Adrenal gland (tissue), 9 donors: ENCODE measurements at regions not wholly inside any gene's neighbourhood (a gene's known extent, or its start where the extent isn't known, plus 50 kb on each side); places are given as distances from the start of the nearest gene placed in this dataset.

ENCODE experiments used
- DNase-seq, 7 donors: peaks; one replicate each; pipeline ENCODE4 v3.0.0-alpha.2; 2019 to 2020
- H3K27ac ChIP-seq, 5 donors: fragments of 200-600 bp; sonication (generic) in 4 of 5; 1 replicate in 3 of 5; 2 replicates in 2 of 5; pipeline versions ENCODE4 v1.5.1 to v1.8.0; 2016 to 2020; ENCODE audit warnings: mild to moderate bottlenecking in 1 of 5
- H3K27me3 ChIP-seq: fragments of 200-600 bp; 2 replicates; pipeline ENCODE4 v1.8.0; 2021
- H3K36me3 ChIP-seq, 2 donors: fragments of 200-600 bp; replicated peaks in 1 of 2; 1 replicate in 1 of 2; 2 replicates in 1 of 2; pipeline versions ENCODE4 v1.5.1 to v1.8.0; 2018 to 2022
- H3K4me1 ChIP-seq, 2 donors: fragments of 200-600 bp; replicated peaks in 1 of 2; 1 replicate in 1 of 2; 2 replicates in 1 of 2; pipeline versions ENCODE4 v1.5.1 to v1.8.0; 2018 to 2021
- H3K4me3 ChIP-seq, 4 donors: fragments of 200-600 bp; sonication (generic) in 3 of 4; one replicate each; pipeline ENCODE4 v1.5.1; 2016 to 2018
- H3K9me3 ChIP-seq, 3 donors: fragments of 200-600 bp; sonication (generic) in 1 of 3; replicated peaks in 1 of 3; 1 replicate in 2 of 3; 2 replicates in 1 of 3; pipeline versions ENCODE4 v1.5.1 to v1.8.0; 2016 to 2021
- POLR2A ChIP-seq, 2 donors: fragments of 450-650 bp; IDR thresholded peaks; one replicate each; pipeline ENCODE4 v1.6.1; 2017; ENCODE audit warnings: antibody characterized with exemption in 2 of 2, mild to moderate bottlenecking in 2 of 2, moderate library complexity in 1 of 2
- WGBS, 4 donors: extraction: QIAGEN DNeasy Blood & Tissue Kit in 2 of 4; methylation state at CpG; one replicate each; pipeline versions ENCODE4 v1.1.5 to v1.1.7; 2013 to 2017; 5-methylcytosine and 5-hydroxymethylcytosine counted together
- intact Hi-C, 2 donors: fragments of 100-400 bp; cut with DNase I; formaldehyde crosslinking; loops; one replicate each; pipeline versions ENCODE4 v1.14.1 to v1.15.0; 2022 to 2023
- TF ChIP-seq, protein P1 (sequence below), 6 experiments: fragments of 450-650 bp in 4 of 6; fragments of 200-600 bp in 2 of 6; sonication (generic) in 1 of 6; IDR thresholded peaks; 1 replicate in 5 of 6; 2 replicates in 1 of 6; pipeline versions ENCODE4 v1.5.1 to v1.8.0; 2016 to 2021; ENCODE audit warnings: antibody characterized with exemption in 6 of 6, mild to moderate bottlenecking in 2 of 6, moderate library complexity in 1 of 6
- donor health status: healthy with polysubstance abuse.
- donor health status: Bipolar disorder and iron deficiency.
- donor health status: DM: yes; HTN: yes; CAD: no.
- donor health status: DM: no; HTN: no; CAD: no.
- donor health status: DM: no; HTN: no; CAD: no.

GRCh38 chr3:127077505-127078064, 94.7 kb downstream of the PLXNA1 start:
- no peak for DNase-seq
- no peak for TF ChIP-seq POLR2A (IDR thresholded peaks at IDR 0.05)
- TF ChIP-seq, protein P1, sequence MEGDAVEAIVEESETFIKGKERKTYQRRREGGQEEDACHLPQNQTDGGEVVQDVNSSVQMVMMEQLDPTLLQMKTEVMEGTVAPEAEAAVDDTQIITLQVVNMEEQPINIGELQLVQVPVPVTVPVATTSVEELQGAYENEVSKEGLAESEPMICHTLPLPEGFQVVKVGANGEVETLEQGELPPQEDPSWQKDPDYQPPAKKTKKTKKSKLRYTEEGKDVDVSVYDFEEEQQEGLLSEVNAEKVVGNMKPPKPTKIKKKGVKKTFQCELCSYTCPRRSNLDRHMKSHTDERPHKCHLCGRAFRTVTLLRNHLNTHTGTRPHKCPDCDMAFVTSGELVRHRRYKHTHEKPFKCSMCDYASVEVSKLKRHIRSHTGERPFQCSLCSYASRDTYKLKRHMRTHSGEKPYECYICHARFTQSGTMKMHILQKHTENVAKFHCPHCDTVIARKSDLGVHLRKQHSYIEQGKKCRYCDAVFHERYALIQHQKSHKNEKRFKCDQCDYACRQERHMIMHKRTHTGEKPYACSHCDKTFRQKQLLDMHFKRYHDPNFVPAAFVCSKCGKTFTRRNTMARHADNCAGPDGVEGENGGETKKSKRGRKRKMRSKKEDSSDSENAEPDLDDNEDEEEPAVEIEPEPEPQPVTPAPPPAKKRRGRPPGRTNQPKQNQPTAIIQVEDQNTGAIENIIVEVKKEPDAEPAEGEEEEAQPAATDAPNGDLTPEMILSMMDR (IDR thresholded peaks at IDR 0.05): no peak
- H3K36me3 ChIP-seq: no peaks in the 10 kb centered on the region
- H3K4me3 ChIP-seq: no peak overlapping the region
- H3K27me3 ChIP-seq: no peaks in the 10 kb centered on the region
- H3K9me3 ChIP-seq: no peaks in the 10 kb centered on the region
- WGBS, 4 donors: 86 to 96% (median 89%) methylated on average over 8 to 10 of the region's 10 CpGs
- intact Hi-C loops: no loop called here
- H3K27ac ChIP-seq: no peak overlapping the region
- H3K4me1 ChIP-seq: no peaks in the 10 kb centered on the region

GRCh38 chr3:127078626-127079025, 95.7 kb downstream of the PLXNA1 start:
- no peak for DNase-seq
- Histone ChIP-seq H3K27me3 (no peaks in the 10 kb centered on the region), H3K4me3 (no peak overlapping the region), H3K9me3 (no peaks in the 10 kb centered on the region), H3K4me1 (no peaks in the 10 kb centered on the region), H3K27ac (no peak overlapping the region), H3K36me3 (no peaks in the 10 kb centered on the region)
- 80 to 93% (median 89%) methylated on average over 6 to 9 of the region's 9 CpGs for WGBS, 4 donors
- TF ChIP-seq POLR2A (IDR thresholded peaks at IDR 0.05): no peak
- TF ChIP-seq, protein P1 (IDR thresholded peaks at IDR 0.05): no peak
- intact Hi-C loops: no loop called here

DNA sequence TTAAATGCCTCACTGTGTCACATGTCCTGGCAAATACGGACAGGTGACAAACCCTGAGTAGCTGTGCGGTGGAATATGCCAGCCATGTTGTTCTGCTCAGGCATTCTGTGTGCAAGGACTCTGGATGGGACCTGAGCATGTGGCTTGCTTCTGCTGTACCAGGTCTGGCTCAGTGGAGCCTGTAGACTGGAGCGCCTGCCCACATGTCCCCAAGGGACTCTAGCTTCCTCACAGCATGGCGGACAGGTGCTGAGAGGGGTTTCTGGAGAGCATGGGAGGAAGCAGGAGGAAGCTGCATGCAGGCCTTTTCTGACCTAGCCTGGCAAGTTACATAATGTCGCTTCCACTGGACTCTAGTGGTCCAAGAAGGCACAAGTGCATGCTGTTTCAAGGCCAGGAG, 96.3 kb downstream of the PLXNA1 start:
- Histone ChIP-seq H3K4me1 (no peaks in the 10 kb centered on the region), H3K4me3 (no peak overlapping the region), H3K27me3 (no peaks in the 10 kb centered on the region), H3K36me3 (no peaks in the 10 kb centered on the region), H3K9me3 (no peaks in the 10 kb centered on the region), H3K27ac (no peak overlapping the region)
- WGBS, 4 donors: 81 to 91% (median 88%) methylated on average over 2 to 5 of the region's 5 CpGs
- TF ChIP-seq, protein P1 (IDR thresholded peaks at IDR 0.05): no peak
- TF ChIP-seq POLR2A (IDR thresholded peaks at IDR 0.05): no peak
- no peak for DNase-seq
- intact Hi-C loops: no loop called here

GRCh38 chr3:127081001-127081720, 98.2 kb downstream of the PLXNA1 start:
- no peak overlapping the region for H3K4me3 ChIP-seq
- TF ChIP-seq, protein P1 (IDR thresholded peaks at IDR 0.05): no peak
- no peak for DNase-seq
- no peaks in the 10 kb centered on the region for H3K27me3 ChIP-seq
- no peaks in the 10 kb centered on the region for H3K9me3 ChIP-seq
- WGBS, 4 donors: 88 to 94% (median 90%) methylated on average over 10 to 12 of the region's 12 CpGs
- no peaks in the 10 kb centered on the region for H3K4me1 ChIP-seq
- H3K36me3 ChIP-seq: no peaks in the 10 kb centered on the region
- no peak overlapping the region for H3K27ac ChIP-seq
- intact Hi-C loops: no loop called here
